D721Med (cell line): ENCODE measurements at regions not wholly inside any gene's neighbourhood (a gene's known extent, or its start where the extent isn't known, plus 50 kb on each side); places are given as distances from the start of the nearest gene placed in this dataset.

Experiments
- DNase-seq: peaks from one replicate; pipeline ENCODE4 v3.0.0; 2011; ENCODE audit warnings: low spot score; ENCODE audit not compliant: insufficient read length
- FAIRE-seq: peaks from 2 replicates; lab custom pipeline; 2011; peaks lifted over from hg19 to GRCh38; lab: Jason Lieb, UNC
- TF ChIP-seq, protein P1 (sequence below): IDR thresholded peaks from 2 replicates; pipeline ENCODE4 v1.5.1; 2012; ENCODE audit warnings: mild to moderate bottlenecking, control low read depth; ENCODE audit not compliant: insufficient read depth; ENCODE audit errors: missing control alignments

DNA sequence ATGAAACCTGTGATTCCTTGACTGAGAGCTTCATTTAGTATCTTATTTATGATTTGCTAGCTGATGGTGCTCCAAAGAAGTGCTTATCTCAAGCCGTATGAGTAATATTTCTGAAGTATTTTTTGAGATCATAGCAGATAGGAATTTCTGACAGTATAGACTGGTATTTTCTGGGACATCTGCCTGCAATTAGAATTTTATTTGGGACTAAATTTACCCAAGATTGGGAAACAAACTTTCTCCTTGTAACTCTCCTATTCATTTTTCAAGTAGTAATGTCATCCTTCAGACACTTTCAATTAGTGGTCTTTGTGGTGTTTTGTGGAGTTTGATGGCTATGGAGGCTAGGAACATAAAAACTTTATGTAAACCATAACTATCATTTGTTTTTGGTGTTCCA lies 597.2 kb upstream of the ZP4 start:
- TF ChIP-seq, protein P1, sequence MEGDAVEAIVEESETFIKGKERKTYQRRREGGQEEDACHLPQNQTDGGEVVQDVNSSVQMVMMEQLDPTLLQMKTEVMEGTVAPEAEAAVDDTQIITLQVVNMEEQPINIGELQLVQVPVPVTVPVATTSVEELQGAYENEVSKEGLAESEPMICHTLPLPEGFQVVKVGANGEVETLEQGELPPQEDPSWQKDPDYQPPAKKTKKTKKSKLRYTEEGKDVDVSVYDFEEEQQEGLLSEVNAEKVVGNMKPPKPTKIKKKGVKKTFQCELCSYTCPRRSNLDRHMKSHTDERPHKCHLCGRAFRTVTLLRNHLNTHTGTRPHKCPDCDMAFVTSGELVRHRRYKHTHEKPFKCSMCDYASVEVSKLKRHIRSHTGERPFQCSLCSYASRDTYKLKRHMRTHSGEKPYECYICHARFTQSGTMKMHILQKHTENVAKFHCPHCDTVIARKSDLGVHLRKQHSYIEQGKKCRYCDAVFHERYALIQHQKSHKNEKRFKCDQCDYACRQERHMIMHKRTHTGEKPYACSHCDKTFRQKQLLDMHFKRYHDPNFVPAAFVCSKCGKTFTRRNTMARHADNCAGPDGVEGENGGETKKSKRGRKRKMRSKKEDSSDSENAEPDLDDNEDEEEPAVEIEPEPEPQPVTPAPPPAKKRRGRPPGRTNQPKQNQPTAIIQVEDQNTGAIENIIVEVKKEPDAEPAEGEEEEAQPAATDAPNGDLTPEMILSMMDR: no peak
- FAIRE-seq (no peak), DNase-seq (no peak)

DNA sequence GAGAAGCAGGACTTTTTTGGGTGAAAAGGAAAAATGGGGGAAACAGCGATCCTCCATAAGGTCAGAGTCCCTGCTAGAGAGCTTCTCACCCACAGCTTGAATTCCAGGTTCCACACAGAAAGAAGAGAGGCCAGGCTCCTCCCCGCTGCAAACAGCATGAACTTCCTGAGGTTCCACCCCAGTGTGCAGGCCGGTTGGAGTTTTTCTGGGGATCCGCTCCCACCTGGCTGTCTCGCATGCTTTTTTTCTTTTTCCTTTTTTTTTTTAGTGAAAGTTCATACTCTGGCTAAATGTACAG lies 595.1 kb upstream of the ZP4 start:
- TF ChIP-seq, protein P1: no peak
- FAIRE-seq (no peak), DNase-seq (no peak)

DNA sequence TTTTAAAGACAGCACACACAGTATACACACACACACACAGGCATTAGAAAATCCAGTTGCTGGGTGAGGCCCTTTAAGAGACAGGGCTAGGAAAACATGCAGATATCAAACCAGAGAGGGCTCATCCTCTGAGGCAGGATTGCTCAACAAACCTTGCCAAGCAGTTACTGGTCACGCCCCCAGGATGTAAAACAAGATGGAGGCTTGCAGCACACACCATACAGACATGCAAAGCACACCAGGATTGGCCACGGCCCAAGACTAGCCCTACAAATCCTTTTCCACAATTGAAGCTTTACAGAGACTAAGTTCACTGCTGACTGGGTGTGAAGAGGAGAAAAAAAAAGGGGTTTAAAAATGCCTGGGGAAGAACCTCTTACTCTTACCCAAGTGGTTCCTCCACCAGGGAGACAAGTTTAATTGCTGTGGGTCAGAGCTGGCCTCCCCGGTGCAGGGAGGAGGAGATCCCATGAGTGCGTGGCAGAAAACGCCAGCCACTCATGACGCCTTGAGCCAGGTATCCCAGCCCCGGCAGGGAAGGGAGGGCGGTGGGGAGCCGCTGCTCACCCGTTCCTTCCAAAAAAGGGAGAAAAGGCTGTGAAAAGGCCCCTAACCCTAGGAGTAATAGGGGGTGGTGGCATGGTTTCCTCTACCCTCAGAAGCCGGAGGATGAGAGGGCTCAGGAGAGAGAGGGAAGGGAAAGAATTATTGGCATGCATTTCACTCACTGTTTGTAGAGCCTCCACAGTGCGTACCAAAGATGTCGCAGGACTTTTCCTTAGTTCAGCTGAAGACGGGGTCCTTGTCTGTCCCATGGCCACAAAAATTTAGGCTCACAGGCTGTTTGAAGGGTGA lies 594.6 kb upstream of the ZP4 start:
- TF ChIP-seq, protein P1: no peak
- no peak for FAIRE-seq
- no peak for DNase-seq

DNA sequence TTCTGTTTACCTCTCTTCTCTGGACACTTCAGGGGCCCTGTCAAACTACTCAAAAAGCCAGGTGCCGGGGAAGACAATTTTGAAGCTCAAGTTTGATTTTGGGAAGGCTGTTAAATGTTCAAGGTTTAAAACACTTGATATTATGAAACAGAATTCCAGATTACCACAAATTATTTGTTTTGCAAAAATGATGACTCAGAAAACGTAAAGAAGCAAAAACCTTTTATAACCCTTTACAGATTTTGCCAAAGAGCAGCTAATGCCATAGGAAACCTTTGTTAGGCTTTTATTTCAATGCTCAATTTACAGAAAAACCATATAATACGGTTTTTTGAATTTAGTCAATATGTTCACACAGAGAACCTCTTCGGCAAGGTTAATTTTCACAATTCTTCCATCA lies 593.4 kb upstream of the ZP4 start:
- DNase-seq: no peak
- no peak for FAIRE-seq
- TF ChIP-seq, protein P1: no peak

DNA sequence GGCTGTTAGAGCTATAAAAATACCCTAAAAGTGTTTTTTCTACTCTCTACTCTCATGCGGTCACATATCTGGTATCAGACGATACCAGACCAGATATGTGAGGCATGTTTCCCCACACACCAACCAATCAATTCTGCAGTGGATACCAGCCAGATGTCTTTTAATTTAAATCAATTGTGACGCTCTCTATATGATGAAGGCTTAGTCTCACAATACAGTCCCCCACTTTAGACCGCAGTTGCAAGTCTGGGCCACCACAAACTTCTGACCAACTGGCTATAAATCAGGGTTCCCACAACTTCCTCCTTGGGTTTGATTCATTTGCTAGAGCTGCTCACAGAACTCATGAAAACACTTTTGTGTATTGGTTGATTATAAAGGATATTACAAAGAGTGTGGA lies 586.1 kb upstream of the ZP4 start:
- DNase-seq: no peak
- peak; percentile 60 for FAIRE-seq
- TF ChIP-seq, protein P1: no peak

DNA sequence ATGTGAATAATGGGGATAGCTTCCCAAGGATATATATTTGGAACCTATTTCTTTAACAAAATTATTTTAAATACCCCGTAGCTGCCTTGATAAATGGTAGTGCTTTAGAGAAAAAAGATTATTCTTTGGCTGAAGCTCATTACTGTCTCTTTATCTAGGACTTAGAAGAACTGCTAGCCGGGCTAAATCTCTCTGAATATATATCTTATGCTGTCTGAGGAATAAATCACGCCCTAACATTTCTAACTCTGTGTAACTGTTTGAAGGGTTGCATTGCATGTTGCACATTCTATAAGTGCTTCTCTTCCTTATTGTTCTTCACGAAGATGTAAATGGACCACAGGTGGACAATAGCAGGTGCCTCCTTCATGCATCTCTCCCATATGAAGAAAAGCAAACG lies 585.0 kb upstream of the ZP4 start:
- TF ChIP-seq, protein P1: no peak
- FAIRE-seq: peak; percentile 96
- DNase-seq: no peak

DNA sequence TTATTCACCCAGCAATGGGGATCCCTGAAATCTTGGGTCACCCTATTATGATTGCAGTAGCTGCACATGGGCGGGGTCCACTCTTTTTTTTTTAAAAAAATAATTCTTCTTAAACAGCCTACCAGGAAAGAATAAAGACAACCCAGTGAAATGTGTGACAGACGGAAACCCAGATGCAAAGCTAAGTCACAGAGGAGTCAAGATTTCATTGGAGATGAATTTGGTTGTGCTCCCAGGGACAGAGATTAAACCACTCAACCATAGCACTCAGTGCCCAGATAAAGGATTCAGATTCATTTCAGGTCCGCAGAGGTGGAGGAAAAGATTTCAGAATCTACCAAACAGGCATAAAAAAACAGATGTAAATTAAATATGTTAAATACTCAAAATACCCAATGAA lies 583.5 kb upstream of the ZP4 start:
- FAIRE-seq (peak; percentile 97), DNase-seq (no peak)
- TF ChIP-seq, protein P1: no peak
